Femur (tissue), 1 donor: ENCODE measurements at regions not wholly inside any gene's neighbourhood (a gene's known extent, or its start where the extent isn't known, plus 50 kb on each side); places are given as distances from the start of the nearest gene placed in this dataset.
"Not testable (repeated sequence)": the region's sequence is repeated elsewhere in the genome, so short reads cannot be mapped to it uniquely, and the experiment has no call there.

Experiments
- DNase-seq: peaks from one replicate; pipeline ENCODE4 v3.0.0-alpha.2; 2017

DNA sequence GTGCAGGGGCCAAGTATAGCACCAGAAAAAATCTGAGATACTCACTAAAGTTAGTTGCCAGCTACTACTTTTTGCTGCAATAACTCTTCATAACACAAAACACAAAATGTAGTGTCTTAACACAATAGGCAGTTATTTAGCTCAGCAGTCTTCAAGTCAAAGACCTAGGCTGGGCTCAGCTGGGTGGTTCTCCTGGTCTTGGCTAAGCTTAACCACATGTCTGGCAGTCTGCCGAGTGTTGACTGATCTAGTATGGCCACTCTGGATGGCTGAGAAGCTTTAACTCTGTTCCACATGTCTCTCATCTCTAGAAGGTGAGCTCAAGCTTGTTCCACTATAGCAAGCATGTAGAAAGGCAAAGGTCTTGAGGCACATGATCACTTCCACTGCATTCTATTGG, 451.6 kb downstream of the SOX11 start:
- no peak for DNase-seq

- not testable (repeated sequence) for DNase-seq
These were observed 455.0 kb downstream of the SOX11 start for GRCh38 chr2:6147215-6147614.

DNA sequence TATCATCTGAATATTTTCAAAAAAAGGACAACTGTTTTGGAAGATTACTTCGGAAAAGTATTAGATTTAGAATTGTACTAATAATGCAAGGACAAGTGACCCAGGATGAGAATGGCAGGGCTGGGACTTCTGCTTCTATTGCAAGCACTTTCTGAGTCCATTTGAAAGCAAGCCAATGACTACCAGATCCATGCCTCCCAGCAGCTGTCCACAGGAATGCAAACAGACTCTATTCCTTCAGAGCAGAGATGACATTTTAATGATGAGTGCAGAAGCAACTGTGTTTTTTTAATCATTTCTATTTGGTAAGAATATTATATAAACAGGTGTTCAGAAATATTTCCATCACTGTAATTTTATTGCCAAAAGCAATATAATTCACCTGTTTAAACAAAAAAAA, 456.7 kb downstream of the SOX11 start:
- peak; percentile 40 for DNase-seq

DNA sequence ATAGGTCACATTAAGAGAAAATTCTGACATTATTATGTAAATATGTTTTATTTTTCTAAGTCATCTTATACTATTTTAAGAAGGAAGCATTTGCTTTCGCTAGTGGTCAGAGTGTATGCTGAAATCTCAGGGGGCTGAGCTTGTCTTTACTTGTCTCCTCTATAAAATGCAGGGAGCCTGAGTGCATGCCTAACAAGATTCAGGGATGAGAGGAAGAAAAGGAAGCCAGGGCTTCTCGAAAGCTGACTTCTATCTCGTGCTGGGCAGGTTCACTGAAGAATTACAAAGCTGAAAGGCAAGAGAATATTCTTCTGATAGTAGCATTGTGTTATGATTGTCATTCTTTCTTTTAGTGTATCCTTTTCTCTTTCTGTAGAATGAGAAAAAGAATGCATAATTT, 467.4 kb downstream of the SOX11 start:
- DNase-seq = no peak

- no peak for DNase-seq
These were observed 471.7 kb downstream of the SOX11 start for GRCh38 chr2:6163932-6164331.

DNA sequence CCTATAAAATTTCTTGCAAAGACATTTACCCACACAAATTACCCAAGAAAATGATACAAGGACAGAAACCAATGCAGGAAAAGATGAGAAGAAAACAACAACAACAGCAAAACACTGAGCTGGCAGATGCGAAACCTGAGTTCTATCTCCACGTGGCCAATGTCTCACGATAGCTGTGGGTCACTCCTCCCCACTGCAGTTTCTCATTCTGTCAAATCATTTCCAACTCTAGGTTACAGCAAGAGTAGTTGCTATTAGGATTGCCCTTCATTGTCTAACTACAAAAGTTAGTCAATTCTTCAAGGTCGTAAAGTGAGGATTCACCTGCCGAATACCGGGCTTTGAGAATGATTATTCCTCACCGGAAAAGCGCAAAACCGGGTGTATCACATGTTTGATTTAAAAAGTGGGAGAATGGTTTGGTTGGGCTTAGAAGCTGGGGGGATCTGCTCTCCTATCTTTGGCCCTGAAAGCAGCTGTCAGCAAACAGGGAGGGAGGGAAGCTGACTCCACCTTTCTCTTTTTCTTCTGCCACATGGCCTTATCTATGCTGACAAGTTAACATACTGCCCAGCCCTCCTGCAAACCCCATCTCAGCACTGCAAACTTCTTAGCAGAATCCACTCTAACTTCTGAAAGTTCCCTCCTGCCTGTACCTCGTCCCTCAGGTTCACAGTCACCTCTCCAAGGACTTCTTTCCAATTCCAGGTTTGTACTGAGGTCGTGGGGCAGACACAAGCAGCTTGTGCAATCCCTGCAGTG, 473.0 kb downstream of the SOX11 start:
- no peak for DNase-seq

DNA sequence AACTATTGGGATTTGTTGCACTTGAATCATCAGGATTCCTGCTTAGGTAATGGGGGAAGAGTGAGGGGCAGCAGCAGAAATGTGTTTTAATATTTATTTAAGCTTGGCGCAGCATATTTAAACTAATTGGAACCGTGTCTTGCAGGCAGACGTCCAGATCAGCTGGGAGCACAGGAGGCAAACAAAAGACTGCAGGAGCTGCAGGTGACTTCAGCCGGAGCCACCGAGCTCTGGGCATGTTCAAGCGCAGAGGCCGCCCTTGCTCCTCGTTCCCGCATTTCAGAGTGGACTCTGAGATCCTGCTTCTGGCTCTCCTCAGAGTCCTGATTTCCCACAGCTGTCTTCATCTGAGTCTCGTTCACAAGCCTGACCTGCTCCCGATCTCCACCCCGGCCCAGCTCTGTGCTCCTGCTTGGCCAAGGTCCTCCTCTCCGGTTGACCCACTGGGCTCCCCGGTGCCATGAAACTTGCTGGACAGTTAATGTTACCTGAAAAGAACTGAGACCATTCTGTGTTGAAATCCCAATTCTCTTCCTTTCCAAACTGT, 475.5 kb downstream of the SOX11 start:
- no peak for DNase-seq

DNA sequence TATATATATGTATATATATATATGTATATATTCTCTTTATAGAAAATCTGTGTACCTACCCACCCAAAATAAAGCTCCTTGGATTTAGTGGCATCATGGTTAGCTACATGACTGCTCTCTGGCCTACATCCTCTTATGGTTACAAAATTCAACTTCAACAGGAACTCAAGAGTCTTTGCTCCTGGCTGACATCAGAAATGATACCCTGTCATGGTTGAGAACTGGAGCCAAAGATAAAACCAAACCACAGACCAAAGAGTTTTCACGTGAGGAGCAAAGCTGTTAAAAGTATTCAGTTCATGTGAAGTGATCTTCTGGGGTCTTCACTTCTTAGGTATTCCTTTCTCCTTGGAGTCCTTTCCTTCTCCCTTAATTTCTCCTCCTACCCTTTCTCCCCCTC, 476.3 kb downstream of the SOX11 start:
- DNase-seq = no peak

DNA sequence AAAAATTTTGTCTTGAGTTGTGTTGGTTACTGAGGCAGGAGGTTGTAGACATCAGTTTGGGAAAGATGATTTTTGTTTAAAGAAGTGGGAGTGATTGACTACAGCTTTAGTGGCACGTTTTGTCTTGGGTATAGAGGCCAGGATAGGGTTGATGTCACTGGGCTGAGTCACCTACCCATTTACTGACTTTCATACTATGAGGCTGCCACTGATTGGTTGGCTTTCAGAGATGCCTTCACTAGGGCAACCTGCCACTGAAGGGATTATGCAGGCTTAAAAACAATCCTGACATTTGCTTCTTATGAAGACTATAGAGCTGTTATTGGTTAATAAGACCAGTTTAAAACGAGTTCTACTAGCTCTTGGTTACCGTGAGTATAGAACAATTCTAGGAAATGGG, 479.1 kb downstream of the SOX11 start:
- no peak for DNase-seq

GRCh38 chr2:6177811-6178210, 485.6 kb downstream of the SOX11 start:
- no peak for DNase-seq

GRCh38 chr2:6181525-6181924, 489.3 kb downstream of the SOX11 start:
- no peak for DNase-seq

GRCh38 chr2:6181926-6182325, 489.7 kb downstream of the SOX11 start:
- DNase-seq = no peak

GRCh38 chr2:6183226-6183625, 491.0 kb downstream of the SOX11 start:
- no peak for DNase-seq

DNA sequence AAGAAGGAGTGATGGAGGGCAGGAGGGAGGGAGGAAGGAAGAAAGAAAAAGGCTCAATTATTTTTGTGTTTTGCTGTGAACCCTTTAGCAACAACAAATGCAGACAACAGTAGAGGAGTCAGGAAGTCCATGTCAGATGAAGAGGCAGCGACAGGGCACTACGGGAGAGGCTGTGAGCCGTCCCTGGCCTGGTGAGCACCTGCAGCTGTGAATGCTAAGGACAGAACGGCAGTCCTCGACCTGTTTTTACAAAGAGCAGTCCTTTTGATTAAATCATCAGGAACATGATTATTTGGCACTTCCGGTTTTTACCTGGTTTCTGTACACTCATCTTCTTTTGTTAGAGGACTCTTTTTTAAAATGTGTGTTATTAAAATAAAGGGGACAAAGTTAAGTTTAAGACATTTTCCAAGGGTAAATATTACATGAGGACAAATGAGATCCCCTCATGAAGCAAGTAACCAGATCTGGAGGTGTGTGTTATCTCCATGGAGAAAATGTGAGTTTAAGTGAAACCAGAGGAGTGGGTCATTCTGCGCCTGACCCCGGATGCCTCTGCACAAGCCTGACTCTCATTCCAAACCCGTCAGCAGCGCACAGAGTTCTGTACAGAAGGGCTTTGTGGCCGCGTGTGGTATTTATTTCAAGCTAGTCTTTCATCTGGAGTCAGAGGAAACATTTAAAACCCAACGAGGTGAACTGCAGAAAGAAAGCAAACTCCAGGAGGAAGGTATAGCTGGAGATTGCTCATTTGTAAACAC, 492.5 kb downstream of the SOX11 start:
- peak; percentile 31 for DNase-seq

DNA sequence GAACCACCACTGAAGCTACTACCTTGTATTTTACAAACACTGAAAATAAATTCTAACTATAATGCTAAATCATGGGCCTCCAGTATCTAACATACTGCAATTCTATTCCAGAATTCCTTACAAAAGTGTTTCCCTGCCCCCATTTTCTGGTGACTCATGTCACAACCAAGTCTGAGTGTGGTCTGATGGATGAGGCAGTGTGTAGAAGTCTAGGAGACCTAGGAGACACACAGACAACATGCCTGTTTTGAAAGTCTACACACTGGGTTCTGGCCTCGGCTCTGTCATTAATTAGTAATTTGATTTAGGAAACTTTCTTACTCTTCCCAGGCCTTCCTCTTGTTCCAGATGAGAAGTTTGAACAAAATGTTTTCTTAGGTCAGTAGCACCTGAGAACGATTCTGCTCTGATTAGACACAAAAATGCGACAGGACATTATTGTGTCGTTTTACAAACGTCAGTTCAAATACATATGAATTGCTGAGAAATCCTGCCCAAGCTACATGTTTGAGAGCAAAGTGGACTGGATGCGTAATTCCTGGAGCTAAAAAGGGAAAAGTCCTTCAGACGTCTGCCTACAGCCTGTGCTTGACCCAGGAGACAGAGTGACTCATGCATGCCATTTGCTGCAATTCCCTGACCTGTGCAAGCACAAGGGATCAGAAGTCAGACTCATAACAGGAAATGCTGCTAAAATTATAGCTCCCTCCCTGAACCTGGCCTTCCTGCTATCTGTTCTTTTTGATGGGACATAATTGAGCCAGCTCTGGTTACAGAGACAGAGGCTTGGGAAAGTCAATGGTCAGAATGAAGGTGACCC, 494.4 kb downstream of the SOX11 start:
- DNase-seq = no peak

- DNase-seq = no peak
These were observed 504.3 kb downstream of the SOX11 start for GRCh38 chr2:6196449-6196848.

GRCh38 chr2:6198370-6198919, 506.3 kb downstream of the SOX11 start:
- not testable (repeated sequence) for DNase-seq

DNA sequence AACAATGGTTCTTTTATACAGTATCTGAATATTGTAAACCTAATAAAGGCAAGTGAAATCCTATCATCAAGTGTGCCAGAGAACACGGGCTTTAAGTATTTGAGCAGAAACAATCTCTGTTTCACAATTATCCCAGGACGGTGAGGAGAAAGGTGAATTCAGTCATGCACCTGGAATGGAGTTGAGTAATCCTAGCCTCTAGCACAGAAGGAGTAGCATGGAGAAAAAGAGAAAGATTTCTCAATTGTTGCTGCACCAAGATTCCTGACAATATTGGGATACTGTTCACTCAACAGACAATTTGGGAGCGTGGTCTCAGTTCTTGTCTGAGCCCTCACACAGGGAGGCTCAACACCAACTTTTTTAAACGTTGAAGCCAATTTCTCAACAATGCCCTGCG, 510.6 kb downstream of the SOX11 start:
- no peak for DNase-seq

DNA sequence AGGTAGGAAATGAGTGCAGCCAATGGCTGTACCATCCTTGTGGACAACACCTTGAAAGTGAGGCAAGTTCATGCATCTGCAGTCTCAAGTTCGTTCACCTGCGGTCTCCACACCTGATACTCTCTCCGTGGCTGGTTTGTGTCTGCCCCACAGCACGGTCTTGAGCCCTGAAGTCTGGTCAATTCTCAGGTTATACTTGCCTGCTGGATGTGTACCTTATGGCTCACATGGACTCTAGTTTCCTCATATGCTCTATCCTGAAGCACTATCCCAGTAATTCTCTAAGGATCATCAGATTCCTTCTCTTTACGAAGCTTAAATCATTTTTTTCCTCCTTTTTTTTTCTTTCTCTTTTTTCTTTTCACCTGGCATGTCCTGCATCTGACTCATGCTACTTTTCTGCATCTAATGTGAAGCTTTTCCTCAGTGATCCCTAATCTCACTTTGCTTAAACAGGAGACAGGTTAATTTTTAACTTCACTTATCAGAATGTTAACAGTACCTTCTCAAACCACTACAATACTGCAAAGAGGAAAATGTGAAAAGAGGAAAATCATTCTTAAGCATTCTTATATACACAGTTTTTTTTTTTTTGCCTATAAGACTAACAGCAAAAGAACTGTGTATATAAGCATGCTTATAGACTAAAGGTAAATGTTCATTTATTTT, 511.2 kb downstream of the SOX11 start:
- DNase-seq = no peak

DNA sequence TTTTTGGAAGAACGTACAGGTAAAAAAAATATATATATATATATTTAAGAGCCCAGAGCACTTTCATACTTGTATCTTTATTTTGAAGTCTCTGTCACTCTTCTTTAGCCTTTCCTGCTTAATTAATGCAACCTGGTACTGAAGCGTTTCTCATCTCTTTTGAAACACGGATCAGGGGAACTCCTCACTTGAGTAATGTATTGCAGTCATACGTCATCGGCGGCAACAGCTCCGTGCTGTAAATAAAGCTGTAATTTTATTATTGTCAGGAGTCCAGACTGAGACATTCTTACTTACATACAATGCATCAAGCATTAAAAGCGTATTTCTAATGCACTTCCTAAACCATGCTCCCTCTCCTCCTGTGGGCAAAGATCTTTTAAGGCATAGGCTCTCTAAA, 514.7 kb downstream of the SOX11 start:
- DNase-seq = no peak

- no peak for DNase-seq
These were observed 519.1 kb downstream of the SOX11 start for GRCh38 chr2:6211236-6211635.

GRCh38 chr2:6212491-6212890, 520.3 kb downstream of the SOX11 start:
- DNase-seq = no peak
